SK-N-DZ (cell line): ENCODE measurements at regions not wholly inside any gene's neighbourhood (a gene's known extent, or its start where the extent isn't known, plus 50 kb on each side); places are given as distances from the start of the nearest gene placed in this dataset.

ENCODE experiments used
- DNase-seq: peaks from one replicate; pipeline ENCODE4 v3.0.0-alpha.2; 2015; ENCODE audit warnings: low spot score

DNA sequence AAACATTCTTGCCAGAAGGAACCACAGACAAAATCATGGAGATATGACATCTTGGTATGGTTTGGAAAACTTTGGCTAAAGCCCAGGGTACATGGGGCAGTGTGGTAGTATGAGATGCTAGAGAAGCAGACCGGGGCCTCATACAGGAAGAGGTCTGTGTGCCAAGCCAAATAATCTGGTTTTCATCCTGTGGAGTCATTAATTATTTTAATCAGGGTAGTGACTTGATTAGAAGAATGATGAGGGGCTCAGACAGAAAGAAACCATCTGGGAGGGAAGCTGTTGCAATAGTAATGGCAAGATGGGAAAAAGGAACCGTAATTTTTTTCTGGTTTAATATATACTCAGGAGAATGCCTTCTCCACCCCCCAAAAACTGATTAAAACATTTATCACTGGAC, 318.0 kb downstream of the BRINP2 start:
- DNase-seq: no peak

- DNase-seq: no peak
Observed at GRCh38 chr1:177487481-177487880, 316.7 kb downstream of the BRINP2 start.

DNA sequence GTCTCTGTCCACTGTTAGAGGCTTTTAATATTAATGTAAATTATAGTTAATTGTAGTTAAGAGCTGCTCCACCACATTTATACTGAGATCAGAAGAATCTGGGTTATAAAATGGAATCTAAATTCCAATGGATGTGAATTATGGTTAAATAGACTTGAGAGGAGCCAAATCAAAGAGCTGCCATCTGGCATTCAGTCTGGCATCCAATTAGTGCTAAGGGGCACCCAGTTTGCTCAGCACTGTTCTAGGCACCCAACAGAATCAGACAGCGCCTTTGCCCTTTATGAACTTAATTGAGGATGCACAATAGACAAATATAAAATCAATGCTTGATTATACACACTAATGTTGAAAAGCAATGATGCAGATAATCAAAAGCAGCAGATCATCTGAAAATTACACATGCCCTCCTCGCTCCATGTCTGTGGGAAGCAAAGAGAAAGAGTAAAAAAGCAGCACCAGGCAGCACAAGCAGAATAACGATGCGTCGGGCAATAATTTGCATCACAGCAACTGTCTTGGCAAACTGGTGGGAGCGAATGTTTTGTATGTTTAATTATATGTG, 310.1 kb downstream of the BRINP2 start:
- DNase-seq: no peak

GRCh38 chr1:177479600-177479999, 308.8 kb downstream of the BRINP2 start:
- no peak for DNase-seq

- DNase-seq: no peak
Observed at GRCh38 chr1:177476676-177477075, 305.9 kb downstream of the BRINP2 start.

GRCh38 chr1:177472567-177472966, 301.8 kb downstream of the BRINP2 start:
- DNase-seq: no peak

DNA sequence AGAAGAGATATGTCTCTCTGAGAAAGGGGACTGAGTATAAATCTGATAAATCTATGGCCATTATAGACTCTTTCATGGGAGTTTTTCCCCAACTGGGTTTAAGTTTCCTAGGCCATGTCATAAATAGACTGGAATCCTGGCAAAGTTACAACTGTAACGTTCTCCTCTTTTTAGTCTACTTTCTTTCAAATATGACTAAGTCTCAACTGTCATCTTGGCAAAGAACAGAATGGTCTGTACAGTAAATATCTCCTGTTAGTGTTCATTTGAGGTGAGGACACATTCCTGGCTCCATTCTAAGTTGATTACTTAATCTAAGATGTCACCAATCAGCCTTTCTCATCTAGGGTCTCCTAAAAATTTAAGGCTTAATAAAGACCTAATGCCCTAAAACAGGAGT, 300.5 kb downstream of the BRINP2 start:
- no peak for DNase-seq

DNA sequence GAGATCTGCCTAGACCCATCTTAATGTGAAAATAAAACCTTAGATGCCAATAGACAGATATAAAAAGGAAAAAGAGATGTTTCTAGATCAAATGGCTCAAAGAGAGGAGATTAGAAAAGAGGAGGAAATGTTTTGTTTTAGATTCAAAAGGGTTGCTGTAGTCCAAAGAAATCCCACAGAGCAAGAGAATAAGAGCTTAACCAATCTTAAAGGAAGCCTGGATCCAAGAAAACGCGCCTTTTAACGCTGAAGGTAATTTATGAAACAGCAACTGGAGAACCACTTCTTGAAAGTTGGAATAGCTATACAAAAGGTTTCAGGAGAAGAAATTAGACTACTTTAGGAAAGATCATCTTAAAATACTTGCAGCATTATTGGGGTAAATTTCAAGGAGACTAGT, 298.8 kb downstream of the BRINP2 start:
- DNase-seq: no peak

DNA sequence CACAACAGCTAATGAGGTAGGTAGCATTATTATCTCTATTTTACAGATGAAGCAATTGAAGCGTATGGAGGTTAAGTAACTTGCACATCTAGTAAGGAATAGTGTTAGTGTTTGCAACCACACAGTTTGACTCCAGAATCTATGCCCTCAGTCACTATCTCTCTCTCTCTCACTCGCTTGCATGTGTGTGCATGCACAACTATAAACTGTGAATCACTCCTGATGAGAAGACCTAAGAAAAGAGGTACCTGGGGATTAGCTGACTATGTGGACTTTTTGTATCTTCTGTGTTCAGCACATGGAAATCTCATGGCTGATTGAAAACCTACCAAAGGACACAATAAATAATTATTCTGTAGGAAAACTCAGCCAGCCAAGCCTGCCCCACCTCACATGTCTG, 295.5 kb downstream of the BRINP2 start:
- no peak for DNase-seq

DNA sequence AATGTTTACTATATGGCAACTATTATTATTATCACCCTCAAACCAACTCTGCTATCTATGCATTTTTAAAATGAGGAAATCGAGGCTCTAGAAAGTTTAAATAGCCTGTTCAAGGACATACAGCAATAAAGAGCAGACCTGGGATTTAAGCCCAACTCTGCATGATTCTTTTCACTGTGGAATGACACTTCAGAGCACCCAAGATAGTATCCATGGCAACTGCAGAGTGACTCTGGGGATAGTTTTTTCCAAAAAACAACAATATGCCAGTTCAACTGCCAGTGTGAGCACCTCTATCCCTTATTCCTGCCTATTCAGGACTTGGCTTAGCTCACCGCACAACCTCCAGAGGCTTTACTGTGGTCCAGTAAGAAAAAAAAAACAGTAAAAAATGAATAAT, 293.9 kb downstream of the BRINP2 start:
- no peak for DNase-seq

DNA sequence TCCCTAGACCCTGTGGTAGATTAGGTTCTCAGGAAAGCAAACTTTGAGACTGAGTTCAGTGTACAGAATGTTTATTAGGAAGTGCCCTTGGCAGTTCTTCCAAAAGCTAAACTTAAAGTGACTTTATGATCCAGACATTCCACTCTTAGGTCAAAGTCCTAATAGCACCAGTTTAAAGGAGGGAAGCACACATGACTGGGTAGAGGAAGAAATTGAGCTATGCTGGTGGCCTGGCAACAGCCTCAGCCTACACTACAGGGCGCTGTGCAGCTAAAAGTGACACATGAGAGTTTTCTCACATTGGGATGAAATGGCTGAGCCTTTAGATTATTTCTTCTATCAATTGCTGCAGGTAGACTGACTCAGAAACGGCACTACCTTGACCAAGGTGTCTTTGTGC, 280.4 kb downstream of the BRINP2 start:
- no peak for DNase-seq

DNA sequence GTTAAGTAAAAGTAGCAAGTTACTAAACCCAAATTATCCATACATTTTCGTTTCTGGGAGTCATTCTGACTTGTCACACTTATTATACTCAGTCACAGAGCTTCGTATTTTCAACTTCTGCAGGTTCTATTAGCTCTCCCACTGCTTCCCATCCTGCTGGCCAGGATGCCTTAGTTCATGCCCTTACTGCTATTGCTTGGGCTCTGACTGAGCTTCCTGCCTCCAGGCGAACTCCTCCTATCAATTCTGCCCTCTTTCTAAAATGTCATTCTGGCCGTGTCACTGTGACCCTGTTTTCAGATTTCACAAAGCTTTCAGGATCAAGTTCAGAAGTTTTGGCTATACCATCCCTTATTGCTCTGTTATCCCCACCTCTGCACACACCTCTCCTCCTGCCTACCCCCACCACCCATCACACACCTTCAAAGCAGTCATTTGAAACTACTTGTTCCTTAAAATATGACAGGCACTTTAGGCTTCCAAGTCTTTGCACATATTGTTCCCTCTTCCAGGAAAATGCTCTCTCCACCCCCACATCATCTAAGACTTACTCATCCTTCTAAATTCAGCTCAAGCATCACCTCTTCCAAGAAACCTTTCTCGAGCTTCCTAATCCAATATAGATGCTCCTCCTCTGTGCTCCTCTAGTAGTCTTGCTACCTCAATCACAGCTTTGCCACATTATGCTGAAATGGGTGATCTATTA, 278.0 kb downstream of the BRINP2 start:
- no peak for DNase-seq

GRCh38 chr1:177448036-177448615, 277.4 kb downstream of the BRINP2 start:
- no peak for DNase-seq

DNA sequence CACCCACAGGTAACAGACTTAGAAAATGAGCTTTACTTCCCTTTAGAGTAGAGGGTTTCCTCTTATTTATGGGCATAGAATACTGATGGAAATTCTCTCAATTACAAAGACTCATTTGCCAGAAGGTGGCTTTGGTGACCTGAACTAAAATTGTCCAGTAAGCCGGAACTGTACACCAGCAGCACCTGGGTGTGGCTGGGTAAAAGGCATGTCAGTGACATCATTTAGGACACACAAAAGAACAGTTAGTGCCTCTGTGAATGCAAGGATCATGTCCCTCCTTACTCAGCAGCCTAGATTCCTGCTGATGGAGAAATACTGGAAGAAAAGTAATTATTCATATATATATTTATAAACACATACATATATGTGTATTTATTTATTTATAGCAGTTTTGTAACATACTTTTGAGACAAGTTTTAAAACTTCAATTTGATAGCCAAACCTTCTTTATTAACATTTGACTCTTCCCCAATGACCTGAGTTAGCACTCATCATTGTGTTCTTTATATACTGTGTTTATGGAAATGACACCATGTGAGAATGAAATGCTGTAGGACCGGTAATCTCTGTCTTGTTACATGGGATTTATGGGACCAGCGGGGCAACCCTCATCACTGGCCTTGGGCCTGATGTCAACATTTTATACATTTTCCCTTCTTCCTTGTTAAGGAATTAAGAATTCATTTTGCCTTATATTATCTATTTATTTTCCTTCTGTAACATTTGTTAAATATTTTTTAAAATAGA, 274.4 kb downstream of the BRINP2 start:
- no peak for DNase-seq

- no peak for DNase-seq
Observed at GRCh38 chr1:177443003-177443402, 272.2 kb downstream of the BRINP2 start.

DNA sequence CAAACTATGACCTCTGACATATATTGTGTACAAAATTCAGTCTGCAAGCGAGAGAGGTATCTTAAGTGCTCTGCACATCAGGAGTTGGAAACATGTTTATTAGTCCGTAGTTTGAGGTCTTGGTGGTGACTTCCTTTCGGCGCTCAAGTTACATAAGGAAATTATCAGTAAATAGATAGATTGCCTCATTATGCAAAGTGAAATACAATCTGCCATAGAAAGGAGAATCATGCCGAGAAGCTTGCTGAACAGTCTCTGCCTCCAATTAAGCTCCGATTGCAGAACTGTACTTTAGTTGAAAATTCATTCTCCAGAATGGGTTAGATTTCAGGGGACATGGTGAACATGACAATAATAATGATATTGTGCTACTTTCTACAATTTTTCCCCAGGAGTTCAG, 271.8 kb downstream of the BRINP2 start:
- no peak for DNase-seq

GRCh38 chr1:177441281-177441680, 270.5 kb downstream of the BRINP2 start:
- no peak for DNase-seq

GRCh38 chr1:177440821-177441220, 270.1 kb downstream of the BRINP2 start:
- DNase-seq: no peak

GRCh38 chr1:177439301-177439700, 268.5 kb downstream of the BRINP2 start:
- no peak for DNase-seq

GRCh38 chr1:177435364-177435763, 264.6 kb downstream of the BRINP2 start:
- DNase-seq: no peak

DNA sequence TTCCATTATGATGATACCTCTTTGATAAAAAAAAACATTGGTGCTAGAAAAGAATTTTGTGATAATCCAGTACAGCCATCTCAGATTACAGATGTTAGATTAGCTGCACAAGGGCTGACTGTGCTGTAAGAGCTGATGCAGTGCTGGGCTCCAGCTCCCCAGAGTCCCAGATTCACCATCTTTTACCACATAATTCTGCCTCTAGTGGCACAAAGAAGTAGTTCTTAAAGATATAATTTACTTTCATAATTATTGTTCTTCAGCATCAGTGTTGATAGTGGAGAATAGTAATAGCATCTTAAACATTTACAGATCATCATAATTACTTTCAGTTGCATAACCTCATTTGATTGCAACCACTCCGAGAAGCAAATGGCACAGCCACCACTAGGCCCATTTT, 262.1 kb downstream of the BRINP2 start:
- no peak for DNase-seq

DNA sequence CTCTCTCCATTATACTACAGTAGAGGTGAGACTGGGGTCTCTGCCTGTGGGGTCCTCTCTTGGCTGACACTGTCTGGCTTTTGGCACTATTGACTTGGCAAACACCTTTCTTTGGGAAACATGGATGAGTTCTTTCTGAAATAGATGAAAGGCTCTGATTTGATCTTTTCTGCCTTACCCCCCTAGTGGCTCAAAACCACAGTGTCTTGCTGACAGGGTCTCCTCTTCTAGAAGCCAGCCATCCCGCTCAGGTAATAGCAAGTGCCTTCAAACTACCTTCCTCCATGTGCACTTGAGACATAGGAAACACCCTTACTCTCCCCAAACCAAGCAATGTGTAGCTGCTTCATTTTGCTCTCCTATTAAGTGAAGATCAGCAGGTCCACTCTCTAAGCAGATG, 260.4 kb downstream of the BRINP2 start:
- no peak for DNase-seq

- DNase-seq: no peak
Observed at GRCh38 chr1:177429234-177429633, 258.5 kb downstream of the BRINP2 start.
